H1 (cell line): ENCODE measurements at regions not wholly inside any gene's neighbourhood (a gene's known extent, or its start where the extent isn't known, plus 50 kb on each side); places are given as distances from the start of the nearest gene placed in this dataset.

ENCODE experiments used
- CTCF ChIP-seq, 3 experiments: IDR thresholded peaks; 1 replicate in 2 of 3; 2 replicates in 1 of 3; pipeline versions ENCODE4 v1.5.1 to v1.6.1; 2011; ENCODE audit warnings: low read length in 3 of 3, mild to moderate bottlenecking in 3 of 3, inconsistent platforms in 2 of 3, low read depth in 1 of 3, moderate library complexity in 1 of 3; ENCODE audit not compliant: insufficient read depth in 1 of 3; ENCODE audit errors: control extremely low read depth in 1 of 3

- no peak for TF ChIP-seq CTCF (IDR thresholded peaks at IDR 0.05; ENCODE audit: control extremely low read depth in 1 of 3, insufficient read depth in 1 of 3, low read depth in 1 of 3, low read length in 3 of 3)
Observed at GRCh38 chr12:124393414-124393790, 98.5 kb downstream of the RFLNA start (continued).
